ENCODE measurements at regions not wholly inside any gene's neighbourhood (a gene's known extent, or its start where the extent isn't known, plus 50 kb on each side); places are given as distances from the start of the nearest gene placed in this dataset.
"Not testable (repeated sequence)": the region's sequence is repeated elsewhere in the genome, so short reads cannot be mapped to it uniquely, and the experiment has no call there.

DNA sequence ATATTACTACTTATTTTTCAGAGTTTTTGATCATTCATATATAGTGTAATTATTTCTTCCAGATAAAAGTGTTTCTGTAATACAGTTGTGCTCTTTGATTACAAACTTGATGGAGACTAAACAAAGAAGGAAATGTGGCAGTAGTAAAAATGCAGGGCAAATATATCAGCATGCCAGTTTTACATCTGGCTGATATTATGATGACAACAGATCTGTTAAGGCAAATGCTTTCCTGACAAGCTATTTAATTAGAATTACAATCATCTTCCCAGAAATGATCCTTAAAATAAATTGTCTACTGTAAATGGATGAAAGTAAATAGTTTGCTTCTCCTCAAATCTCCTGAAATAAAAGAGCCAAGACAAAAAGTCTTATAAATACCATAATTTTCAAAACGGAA lies 1659.8 kb downstream of the BRINP3 start:
- DNase-seq (ENCODE audit: low spot score) (no peak), ATAC-seq (ENCODE audit: low FRiP score) (no peak)
- TF ChIP-seq, protein P1, sequence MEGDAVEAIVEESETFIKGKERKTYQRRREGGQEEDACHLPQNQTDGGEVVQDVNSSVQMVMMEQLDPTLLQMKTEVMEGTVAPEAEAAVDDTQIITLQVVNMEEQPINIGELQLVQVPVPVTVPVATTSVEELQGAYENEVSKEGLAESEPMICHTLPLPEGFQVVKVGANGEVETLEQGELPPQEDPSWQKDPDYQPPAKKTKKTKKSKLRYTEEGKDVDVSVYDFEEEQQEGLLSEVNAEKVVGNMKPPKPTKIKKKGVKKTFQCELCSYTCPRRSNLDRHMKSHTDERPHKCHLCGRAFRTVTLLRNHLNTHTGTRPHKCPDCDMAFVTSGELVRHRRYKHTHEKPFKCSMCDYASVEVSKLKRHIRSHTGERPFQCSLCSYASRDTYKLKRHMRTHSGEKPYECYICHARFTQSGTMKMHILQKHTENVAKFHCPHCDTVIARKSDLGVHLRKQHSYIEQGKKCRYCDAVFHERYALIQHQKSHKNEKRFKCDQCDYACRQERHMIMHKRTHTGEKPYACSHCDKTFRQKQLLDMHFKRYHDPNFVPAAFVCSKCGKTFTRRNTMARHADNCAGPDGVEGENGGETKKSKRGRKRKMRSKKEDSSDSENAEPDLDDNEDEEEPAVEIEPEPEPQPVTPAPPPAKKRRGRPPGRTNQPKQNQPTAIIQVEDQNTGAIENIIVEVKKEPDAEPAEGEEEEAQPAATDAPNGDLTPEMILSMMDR (IDR thresholded peaks at IDR 0.05) = no peak

DNA sequence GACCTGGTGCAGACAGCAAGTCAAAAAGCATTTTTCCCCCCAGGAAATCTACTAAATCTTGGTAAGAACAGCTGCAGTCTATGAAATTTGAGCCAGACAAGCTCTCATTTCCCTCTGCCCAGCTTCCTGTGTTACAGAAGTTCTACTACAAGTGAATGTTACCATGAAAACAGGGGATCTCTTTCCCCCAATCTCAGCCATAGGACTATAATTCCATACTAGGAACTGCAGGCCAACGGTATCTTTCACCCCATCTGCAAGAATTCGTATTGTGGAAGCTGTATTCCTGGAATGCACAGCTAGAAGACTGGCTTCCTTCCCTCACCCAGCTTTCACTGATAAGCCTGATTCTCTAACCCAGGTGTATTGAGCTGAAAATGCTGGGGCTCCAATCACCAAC lies 1655.4 kb downstream of the BRINP3 start:
- DNase-seq (ENCODE audit: low spot score) (no peak), ATAC-seq (ENCODE audit: low FRiP score) (no peak)
- TF ChIP-seq, protein P1 (IDR thresholded peaks at IDR 0.05) = no peak

DNA sequence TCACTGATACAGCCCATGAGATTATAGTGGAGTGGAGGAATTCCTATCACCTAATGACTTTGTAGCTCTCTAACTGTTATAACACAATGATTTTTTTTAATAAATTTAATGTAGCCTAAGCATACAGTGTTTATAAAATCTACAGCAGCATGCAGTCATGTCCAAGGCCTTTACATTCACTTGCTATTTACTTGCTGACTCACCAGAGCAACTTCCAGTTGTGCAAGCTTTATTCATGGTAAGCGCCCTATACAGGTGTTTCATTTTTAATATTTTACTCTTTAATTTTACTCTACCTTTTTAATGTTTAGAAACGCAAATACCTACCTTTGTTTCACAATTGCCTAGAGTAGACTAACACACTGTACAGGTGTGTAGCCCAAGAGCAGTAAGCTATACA lies 1652.2 kb downstream of the BRINP3 start:
- DNase-seq (ENCODE audit: low spot score) = no peak
- TF ChIP-seq, protein P1 (IDR thresholded peaks at IDR 0.05) = no peak
- no peak for ATAC-seq (ENCODE audit: low FRiP score)

DNA sequence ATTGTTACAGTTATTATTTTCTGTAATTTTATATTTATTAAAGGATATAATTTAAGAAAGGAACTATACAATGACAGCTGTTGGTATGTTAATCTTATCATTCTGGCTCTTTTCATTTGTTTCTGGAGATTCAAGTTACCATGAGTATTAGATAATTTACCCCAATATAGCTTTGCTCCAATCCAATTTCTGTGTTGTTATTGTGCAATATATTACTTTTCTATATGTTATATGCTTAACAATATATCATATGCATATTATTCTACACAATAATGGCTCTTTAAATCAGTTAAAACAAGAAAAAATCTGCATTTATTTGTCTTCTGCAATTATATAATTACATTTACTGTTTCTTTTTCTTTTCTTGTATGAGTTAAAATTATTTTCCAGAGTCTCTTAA lies 1650.9 kb downstream of the BRINP3 start:
- ATAC-seq (ENCODE audit: low FRiP score) (no peak), DNase-seq (ENCODE audit: low spot score) (no peak)
- TF ChIP-seq, protein P1 (IDR thresholded peaks at IDR 0.05) = no peak

DNA sequence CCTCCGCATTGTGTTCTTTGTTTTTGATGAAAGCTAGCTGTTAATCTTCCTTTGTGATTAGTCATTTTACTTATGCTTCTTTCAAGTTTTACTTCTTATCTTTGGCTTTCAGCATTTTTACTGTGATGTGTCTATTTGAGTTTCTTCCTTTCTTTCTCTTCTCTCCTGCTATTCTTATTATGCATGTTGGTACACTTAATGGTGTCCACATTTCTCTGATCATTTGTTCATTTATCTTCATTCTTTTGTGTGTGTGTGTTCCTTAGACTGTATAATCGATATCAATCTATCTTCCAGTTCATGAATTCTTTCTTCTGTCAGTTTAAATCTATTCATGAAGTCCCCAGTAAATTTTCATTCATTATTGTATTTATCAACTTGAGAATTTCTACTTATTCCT lies 1650.3 kb downstream of the BRINP3 start:
- no peak for ATAC-seq (ENCODE audit: low FRiP score)
- TF ChIP-seq, protein P1 (IDR thresholded peaks at IDR 0.05) = no peak

DNA sequence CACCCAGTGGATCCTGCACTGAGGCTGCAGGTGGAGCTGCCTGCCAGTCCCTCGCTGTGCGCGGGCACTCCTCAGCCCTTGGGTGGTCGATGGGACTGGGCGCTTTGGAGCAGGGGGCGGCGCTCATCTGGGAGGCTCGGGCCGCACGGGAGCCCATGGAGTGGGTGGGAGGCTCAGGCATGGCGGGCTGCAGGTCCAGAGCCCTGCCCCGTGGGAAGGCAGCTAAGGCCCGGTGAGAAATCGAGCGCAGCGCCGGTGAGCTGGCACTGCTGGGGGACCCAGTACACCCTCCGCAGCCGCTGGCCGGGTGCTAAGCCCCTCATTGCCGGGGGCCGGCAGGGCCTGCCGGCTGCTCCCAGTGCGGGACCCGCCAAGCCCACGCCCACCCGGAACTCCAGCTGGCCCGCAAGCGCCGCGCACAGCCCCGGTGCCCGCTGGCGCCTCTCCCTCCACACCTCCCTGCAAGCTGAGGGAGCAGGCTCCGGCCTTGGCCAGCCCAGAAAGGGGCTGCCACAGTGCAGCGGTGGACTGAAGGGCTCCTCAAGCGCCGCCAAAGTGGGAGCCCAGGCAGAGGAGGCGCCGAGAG lies 1636.5 kb downstream of the BRINP3 start:
- DNase-seq (ENCODE audit: low spot score); ATAC-seq (ENCODE audit: low FRiP score): not testable (repeated sequence)

More for the DNA sequence above, 1650.3 kb downstream of the BRINP3 start:
- no peak for DNase-seq (ENCODE audit: low spot score)

DNA sequence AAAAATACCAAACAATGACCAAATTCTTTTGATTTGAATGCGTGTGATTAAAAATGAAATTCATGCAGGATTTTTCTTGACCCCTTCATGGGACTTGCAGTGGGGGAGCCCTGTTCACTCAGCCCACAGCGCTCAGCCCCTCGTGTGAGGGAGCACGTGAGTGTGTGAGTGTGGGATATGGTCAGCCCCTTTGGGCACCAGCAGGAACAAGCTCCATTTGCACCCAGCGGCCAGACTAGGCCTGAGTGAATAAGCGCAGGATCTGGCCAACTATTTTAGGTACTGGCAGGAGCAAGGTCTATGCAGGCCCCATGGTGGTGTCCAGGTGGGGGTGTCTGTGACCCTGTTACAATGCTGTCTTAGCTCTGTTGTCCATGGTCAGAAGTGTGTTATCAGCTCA lies 1631.2 kb downstream of the BRINP3 start:
- no peak for ATAC-seq (ENCODE audit: low FRiP score)
- TF ChIP-seq, protein P1 (IDR thresholded peaks at IDR 0.05) = no peak
- DNase-seq (ENCODE audit: low spot score) = no peak

Measured in omental fat pad (tissue), 3 donors.